ENCODE measurements at regions not wholly inside any gene's neighbourhood (a gene's known extent, or its start where the extent isn't known, plus 50 kb on each side); places are given as distances from the start of the nearest gene placed in this dataset.

DNA sequence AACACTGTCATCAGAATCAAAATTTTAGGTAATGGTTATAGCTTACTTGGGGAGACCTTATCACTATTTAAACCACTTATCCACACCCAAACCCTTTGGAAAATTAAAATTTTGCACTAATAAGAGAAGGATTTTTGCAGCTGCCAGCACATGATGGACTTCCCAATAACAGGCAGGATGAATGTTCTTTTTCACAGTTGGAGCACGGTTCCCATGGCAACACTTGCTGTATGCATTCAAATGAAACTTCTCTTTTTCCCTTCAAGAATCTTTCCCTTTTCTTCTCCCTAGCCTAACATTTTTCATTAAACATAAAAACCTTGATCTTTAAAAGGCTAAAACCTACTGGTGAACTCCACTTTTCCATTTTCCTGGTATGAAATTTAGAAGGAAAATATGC is 768.2 kb downstream of the KCTD8 start:
- TF ChIP-seq, protein P1, sequence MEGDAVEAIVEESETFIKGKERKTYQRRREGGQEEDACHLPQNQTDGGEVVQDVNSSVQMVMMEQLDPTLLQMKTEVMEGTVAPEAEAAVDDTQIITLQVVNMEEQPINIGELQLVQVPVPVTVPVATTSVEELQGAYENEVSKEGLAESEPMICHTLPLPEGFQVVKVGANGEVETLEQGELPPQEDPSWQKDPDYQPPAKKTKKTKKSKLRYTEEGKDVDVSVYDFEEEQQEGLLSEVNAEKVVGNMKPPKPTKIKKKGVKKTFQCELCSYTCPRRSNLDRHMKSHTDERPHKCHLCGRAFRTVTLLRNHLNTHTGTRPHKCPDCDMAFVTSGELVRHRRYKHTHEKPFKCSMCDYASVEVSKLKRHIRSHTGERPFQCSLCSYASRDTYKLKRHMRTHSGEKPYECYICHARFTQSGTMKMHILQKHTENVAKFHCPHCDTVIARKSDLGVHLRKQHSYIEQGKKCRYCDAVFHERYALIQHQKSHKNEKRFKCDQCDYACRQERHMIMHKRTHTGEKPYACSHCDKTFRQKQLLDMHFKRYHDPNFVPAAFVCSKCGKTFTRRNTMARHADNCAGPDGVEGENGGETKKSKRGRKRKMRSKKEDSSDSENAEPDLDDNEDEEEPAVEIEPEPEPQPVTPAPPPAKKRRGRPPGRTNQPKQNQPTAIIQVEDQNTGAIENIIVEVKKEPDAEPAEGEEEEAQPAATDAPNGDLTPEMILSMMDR (IDR thresholded peaks at IDR 0.05; ENCODE audit: insufficient read depth, low read depth, low read length) = no peak
- TF ChIP-seq EZH2 (IDR thresholded peaks at IDR 0.05; ENCODE audit: insufficient read depth, low read length) = no peak
